ENCODE measurements at regions not wholly inside any gene's neighbourhood (a gene's known extent, or its start where the extent isn't known, plus 50 kb on each side); places are given as distances from the start of the nearest gene placed in this dataset.

DNA sequence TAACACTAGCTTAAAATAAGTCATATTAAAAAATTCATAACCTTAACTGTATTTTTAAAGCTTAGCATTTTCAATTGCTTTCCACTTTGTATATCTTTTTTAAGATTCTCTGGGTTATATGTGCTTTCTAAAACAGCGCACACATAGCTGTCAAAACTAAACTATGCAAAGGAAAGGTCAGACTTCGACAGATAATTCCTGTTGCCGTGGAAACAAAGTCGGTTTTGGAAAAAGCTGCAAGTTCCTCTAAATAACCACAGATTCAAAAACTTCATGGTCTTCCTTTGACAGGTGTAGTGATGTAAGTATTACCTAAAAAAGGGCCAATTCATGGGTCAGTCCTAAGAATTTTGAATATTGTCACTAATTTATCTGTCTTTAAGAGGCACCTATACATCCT, 249.6 kb upstream of the TFPI start:
- TF ChIP-seq, protein P1, sequence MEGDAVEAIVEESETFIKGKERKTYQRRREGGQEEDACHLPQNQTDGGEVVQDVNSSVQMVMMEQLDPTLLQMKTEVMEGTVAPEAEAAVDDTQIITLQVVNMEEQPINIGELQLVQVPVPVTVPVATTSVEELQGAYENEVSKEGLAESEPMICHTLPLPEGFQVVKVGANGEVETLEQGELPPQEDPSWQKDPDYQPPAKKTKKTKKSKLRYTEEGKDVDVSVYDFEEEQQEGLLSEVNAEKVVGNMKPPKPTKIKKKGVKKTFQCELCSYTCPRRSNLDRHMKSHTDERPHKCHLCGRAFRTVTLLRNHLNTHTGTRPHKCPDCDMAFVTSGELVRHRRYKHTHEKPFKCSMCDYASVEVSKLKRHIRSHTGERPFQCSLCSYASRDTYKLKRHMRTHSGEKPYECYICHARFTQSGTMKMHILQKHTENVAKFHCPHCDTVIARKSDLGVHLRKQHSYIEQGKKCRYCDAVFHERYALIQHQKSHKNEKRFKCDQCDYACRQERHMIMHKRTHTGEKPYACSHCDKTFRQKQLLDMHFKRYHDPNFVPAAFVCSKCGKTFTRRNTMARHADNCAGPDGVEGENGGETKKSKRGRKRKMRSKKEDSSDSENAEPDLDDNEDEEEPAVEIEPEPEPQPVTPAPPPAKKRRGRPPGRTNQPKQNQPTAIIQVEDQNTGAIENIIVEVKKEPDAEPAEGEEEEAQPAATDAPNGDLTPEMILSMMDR (conservative IDR thresholded peaks at IDR 0.05; ENCODE audit: control insufficient read depth, insufficient read depth, low read depth, low read length): no peak
- H3K4me3 ChIP-seq (ENCODE audit: control insufficient read depth, low read depth, low read length): no peak overlapping the region
- no peak for DNase-seq (ENCODE audit: low read depth)

DNA sequence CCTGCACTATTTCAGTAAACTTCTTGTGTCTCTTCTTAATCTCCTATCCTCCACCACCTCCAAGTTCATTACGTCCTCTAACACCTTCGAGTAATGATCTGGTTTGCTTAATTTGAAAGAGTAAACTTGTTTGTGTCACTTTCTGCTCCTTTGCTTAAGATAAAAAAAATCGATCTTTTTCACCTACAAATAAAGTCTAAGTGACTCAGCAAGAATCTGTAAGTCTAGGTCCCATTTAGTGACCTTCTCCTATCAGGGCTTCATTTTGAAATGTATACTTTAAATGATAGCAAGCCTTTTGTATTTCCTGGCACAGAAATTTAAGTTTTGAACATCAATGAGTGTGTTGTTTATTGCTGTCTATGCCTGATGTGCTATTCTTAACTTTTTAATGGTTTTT, 260.9 kb upstream of the TFPI start:
- TF ChIP-seq, protein P1 (conservative IDR thresholded peaks at IDR 0.05; ENCODE audit: control insufficient read depth, insufficient read depth, low read depth, low read length): no peak
- no peak for DNase-seq (ENCODE audit: low read depth)

DNA sequence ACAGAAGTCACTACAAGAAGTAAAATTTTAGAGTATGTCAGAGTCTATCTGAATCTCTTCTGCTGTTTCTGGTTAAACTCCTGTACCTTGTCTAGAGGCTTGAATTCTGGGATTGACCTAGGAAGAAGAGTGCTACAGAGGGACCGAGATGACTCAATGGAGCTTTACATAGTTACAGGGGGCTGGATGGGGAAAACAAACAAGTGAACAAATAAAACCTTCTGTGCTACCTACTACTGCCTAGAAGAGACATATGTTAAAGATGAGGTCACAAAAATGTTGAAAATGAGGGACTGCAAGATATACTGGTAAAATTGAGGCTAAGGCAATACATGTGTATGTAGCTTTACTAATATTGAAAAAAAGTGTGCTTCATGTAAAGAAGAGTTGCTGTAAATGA, 265.4 kb upstream of the TFPI start:
- DNase-seq (ENCODE audit: low read depth): no peak
- H3K4me3 ChIP-seq (ENCODE audit: control insufficient read depth, low read depth, low read length): no peak overlapping the region
- TF ChIP-seq, protein P1 (conservative IDR thresholded peaks at IDR 0.05; ENCODE audit: control insufficient read depth, insufficient read depth, low read depth, low read length): no peak

More for the DNA sequence above, 260.9 kb upstream of the TFPI start:
- H3K4me3 ChIP-seq (ENCODE audit: control insufficient read depth, low read depth, low read length): no peak overlapping the region

DNA sequence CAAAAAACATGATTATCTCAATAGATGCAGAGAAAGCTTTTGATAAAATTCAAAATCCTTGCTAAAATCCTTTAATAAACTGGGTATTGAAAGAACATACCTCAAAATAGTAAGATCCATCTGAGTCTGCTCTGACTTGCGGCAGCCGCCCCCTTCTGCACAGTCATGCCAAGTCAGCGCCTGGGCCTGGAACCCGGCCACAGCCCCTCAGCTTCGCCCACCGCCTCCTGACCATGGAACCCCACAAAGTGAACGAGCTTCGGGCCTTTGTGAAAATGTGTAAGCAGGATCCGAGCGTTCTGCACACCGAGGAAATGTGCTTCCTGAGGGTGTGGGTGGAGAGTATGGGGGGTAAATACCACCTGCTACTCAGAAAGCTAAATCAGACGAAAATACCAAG, 270.9 kb upstream of the TFPI start:
- DNase-seq (ENCODE audit: low read depth): no peak
- no peak overlapping the region for H3K4me3 ChIP-seq (ENCODE audit: control insufficient read depth, low read depth, low read length)
- TF ChIP-seq, protein P1 (conservative IDR thresholded peaks at IDR 0.05; ENCODE audit: control insufficient read depth, insufficient read depth, low read depth, low read length): no peak

DNA sequence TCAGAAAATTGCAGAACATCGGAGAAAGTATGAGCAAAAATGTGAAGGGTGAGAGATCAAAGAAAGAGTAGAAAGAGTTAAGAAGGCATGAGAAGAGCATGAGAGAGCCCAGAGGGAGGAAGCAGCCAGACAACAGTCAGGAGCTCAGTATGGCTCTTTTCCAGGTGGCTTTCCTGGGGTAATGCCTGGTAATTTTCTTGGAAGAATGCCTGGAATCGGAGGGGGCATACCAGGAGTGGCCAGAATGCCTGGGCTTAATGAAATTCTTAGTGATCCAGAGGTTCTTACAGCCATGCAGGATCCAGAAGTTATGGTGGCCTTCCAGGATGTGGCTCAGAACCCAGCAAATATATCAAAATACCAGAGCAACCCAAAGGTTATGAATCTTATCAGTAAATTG, 271.8 kb upstream of the TFPI start:
- no peak overlapping the region for H3K4me3 ChIP-seq (ENCODE audit: control insufficient read depth, low read depth, low read length)
- DNase-seq (ENCODE audit: low read depth): peak; percentile 3
- TF ChIP-seq, protein P1 (conservative IDR thresholded peaks at IDR 0.05; ENCODE audit: control insufficient read depth, insufficient read depth, low read depth, low read length): no peak

DNA sequence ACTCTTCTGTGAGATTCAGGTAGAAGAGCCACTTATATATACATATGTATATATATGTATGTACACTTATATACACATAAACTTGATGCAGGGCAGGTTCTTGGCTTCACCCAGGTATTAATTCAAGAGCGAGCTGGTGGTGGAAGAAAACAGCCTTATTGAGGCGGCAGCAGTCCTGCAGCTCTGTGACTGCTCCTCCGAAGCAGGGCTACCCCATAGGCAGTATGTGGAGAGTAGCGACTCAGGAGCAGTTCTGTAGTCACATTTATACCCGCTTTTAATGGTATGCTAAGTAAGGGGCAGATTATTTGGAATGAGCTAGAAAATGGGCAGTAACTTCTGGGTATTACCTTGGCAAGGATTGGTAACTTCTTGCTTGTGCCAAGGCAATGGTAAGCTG, 280.6 kb upstream of the TFPI start:
- DNase-seq (ENCODE audit: low read depth): no peak
- no peak overlapping the region for H3K4me3 ChIP-seq (ENCODE audit: control insufficient read depth, low read depth, low read length)
- TF ChIP-seq, protein P1 (conservative IDR thresholded peaks at IDR 0.05; ENCODE audit: control insufficient read depth, insufficient read depth, low read depth, low read length): no peak

DNA sequence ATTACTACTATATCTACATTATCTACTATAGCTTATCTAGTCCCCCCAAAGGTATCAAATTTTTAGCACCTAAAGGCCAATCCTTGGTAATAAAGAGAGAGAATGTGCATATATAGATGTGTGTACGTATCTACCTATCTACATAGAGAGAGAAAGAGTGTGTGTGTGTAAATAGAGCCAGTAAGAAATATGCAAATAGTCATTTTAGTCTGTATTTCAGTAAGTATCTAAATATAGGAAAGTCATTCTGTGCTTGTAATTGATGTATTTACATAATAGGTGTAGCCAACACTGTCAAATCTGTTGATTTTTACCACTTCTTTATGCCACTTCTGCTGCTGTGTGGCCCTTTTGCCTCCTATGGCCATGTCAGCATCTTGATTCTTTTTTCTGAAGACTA, 284.5 kb upstream of the TFPI start:
- TF ChIP-seq, protein P1 (conservative IDR thresholded peaks at IDR 0.05; ENCODE audit: control insufficient read depth, insufficient read depth, low read depth, low read length): no peak
- DNase-seq (ENCODE audit: low read depth): no peak
- no peak overlapping the region for H3K4me3 ChIP-seq (ENCODE audit: control insufficient read depth, low read depth, low read length)

Measured in fibroblast of mammary gland (primary cell).